Astrocyte (in vitro differentiated cells and primary cell): ENCODE measurements at regions not wholly inside any gene's neighbourhood (a gene's known extent, or its start where the extent isn't known, plus 50 kb on each side); places are given as distances from the start of the nearest gene placed in this dataset.

Experiments used
- DNase-seq: peaks from one replicate; pipeline ENCODE4 v3.0.0-alpha.2; 2010; ENCODE audit warnings: low read depth
- FAIRE-seq: peaks from 2 replicates; lab custom pipeline; 2011; peaks lifted over from hg19 to GRCh38; lab: Jason Lieb, UNC
- H2AFZ ChIP-seq: 2 replicates; pipeline ENCODE4 v1.6.0; 2012; ENCODE audit warnings: low read depth, low read length, inconsistent platforms
- H3K27ac ChIP-seq: 2 replicates; pipeline ENCODE4 v1.5.1; 2011; ENCODE audit warnings: low read depth, low read length, inconsistent platforms
- H3K27me3 ChIP-seq: 2 replicates; pipeline ENCODE4 v1.6.0; 2011; ENCODE audit warnings: low read length, inconsistent platforms; ENCODE audit not compliant: insufficient read depth
- H3K36me3 ChIP-seq: 2 replicates; pipeline ENCODE4 v1.5.1; 2011; ENCODE audit warnings: low read length, inconsistent platforms; ENCODE audit not compliant: insufficient read depth
- H3K4me1 ChIP-seq: 2 replicates; pipeline ENCODE4 v1.5.1; 2011; ENCODE audit warnings: low read length, inconsistent platforms; ENCODE audit not compliant: insufficient read depth
- H3K4me2 ChIP-seq: 2 replicates; pipeline ENCODE4 v1.6.0; 2012; ENCODE audit warnings: low read length, inconsistent platforms
- H3K4me3 ChIP-seq: 2 replicates; pipeline ENCODE4 v1.5.1; 2011; ENCODE audit warnings: low read depth, mild to moderate bottlenecking, low read length, inconsistent platforms; ENCODE audit not compliant: insufficient read depth
- H3K79me2 ChIP-seq: 2 replicates; pipeline ENCODE4 v1.6.0; 2012; ENCODE audit warnings: mild to moderate bottlenecking, low read length, inconsistent platforms; ENCODE audit not compliant: insufficient read depth
- H3K9ac ChIP-seq: 2 replicates; pipeline ENCODE4 v1.6.0; 2012; ENCODE audit warnings: mild to moderate bottlenecking, low read length, inconsistent platforms
- H3K9me3 ChIP-seq: 2 replicates; pipeline ENCODE4 v1.5.1; 2012; ENCODE audit warnings: low read depth, mild to moderate bottlenecking, low read length, inconsistent platforms; ENCODE audit not compliant: insufficient read depth
- H4K20me1 ChIP-seq: 2 replicates; pipeline ENCODE4 v1.6.0; 2012; ENCODE audit warnings: low read length, inconsistent platforms; ENCODE audit not compliant: insufficient read depth
- H3K27ac Mint-ChIP-seq: one replicate; pipeline ENCODE4 v1.8.0; 2021; ENCODE audit warnings: mild to moderate bottlenecking, mixed read lengths; ENCODE audit not compliant: unreplicated experiment
- H3K27me3 Mint-ChIP-seq: one replicate; pipeline ENCODE4 v1.8.0; 2021; ENCODE audit warnings: low read depth, mixed read lengths; ENCODE audit not compliant: unreplicated experiment
- H3K36me3 Mint-ChIP-seq: one replicate; pipeline ENCODE4 v1.8.0; 2021; ENCODE audit warnings: low read depth, mixed read lengths; ENCODE audit not compliant: unreplicated experiment
- H3K4me1 Mint-ChIP-seq: one replicate; pipeline ENCODE4 v1.8.0; 2021; ENCODE audit warnings: low read depth, mixed read lengths; ENCODE audit not compliant: unreplicated experiment
- H3K4me3 Mint-ChIP-seq: one replicate; pipeline ENCODE4 v1.8.0; 2021; ENCODE audit warnings: mild to moderate bottlenecking, moderate library complexity, mixed read lengths; ENCODE audit not compliant: unreplicated experiment
- H3K9me3 Mint-ChIP-seq: one replicate; pipeline ENCODE4 v1.8.0; 2021; ENCODE audit warnings: mild to moderate bottlenecking, mixed read lengths; ENCODE audit not compliant: unreplicated experiment
- EZH2 ChIP-seq: IDR thresholded peaks from 2 replicates; pipeline ENCODE4 v1.6.1; 2012; ENCODE audit warnings: mild to moderate bottlenecking, low read length, inconsistent platforms; ENCODE audit not compliant: insufficient read depth
- TF ChIP-seq, protein P1 (sequence below): IDR thresholded peaks from 2 replicates; pipeline ENCODE4 v1.5.1; 2011; ENCODE audit warnings: low read depth, mild to moderate bottlenecking, inconsistent platforms, low read length, moderate library complexity; ENCODE audit not compliant: insufficient read depth

DNA sequence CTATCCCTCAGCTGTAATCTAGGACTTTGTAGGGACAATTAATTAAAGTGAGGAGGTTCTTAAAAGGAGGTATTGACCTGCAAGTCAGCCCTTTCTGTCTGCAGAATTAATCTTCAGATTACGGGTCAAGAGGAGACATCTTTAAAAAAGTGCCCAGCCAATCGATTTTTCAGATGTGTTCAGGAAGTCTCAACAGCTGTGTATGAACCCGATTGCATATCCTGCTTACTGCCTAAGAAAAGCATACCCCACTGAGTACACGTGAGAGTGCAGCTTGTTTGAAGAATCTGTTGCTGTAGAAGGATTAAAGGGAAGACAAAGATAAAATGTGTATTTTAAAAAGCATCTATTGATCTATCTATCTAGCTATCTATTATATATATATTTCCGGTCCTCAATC is 1194.5 kb downstream of the UQCRFS1 start:
- no peak for FAIRE-seq
- Histone ChIP-seq H3K9me3 (no peaks in the 10 kb centered on the region), H3K27me3 (no peaks in the 10 kb centered on the region), H2AFZ (no peak overlapping the region), H3K36me3 (no peaks in the 10 kb centered on the region), H3K4me3 (no peak overlapping the region), H3K4me1 (peaks cover 4% of the 10 kb centered on the region), H4K20me1 (no peaks in the 10 kb centered on the region), H3K79me2 (no peaks in the 10 kb centered on the region), H3K27ac (no peak overlapping the region), H3K9ac (no peak overlapping the region), H3K4me2 (no peak overlapping the region)
- H3K36me3 Mint-ChIP-seq, result no peaks in the 10 kb centered on the region
- H3K4me3 Mint-ChIP-seq, result no peak overlapping the region
- peaks cover 11% of the 10 kb centered on the region for H3K4me1 Mint-ChIP-seq
- no peaks in the 10 kb centered on the region for H3K9me3 Mint-ChIP-seq
- peaks cover 31% of the 10 kb centered on the region for H3K27me3 Mint-ChIP-seq
- TF ChIP-seq, protein P1, sequence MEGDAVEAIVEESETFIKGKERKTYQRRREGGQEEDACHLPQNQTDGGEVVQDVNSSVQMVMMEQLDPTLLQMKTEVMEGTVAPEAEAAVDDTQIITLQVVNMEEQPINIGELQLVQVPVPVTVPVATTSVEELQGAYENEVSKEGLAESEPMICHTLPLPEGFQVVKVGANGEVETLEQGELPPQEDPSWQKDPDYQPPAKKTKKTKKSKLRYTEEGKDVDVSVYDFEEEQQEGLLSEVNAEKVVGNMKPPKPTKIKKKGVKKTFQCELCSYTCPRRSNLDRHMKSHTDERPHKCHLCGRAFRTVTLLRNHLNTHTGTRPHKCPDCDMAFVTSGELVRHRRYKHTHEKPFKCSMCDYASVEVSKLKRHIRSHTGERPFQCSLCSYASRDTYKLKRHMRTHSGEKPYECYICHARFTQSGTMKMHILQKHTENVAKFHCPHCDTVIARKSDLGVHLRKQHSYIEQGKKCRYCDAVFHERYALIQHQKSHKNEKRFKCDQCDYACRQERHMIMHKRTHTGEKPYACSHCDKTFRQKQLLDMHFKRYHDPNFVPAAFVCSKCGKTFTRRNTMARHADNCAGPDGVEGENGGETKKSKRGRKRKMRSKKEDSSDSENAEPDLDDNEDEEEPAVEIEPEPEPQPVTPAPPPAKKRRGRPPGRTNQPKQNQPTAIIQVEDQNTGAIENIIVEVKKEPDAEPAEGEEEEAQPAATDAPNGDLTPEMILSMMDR, result no peak
- TF ChIP-seq EZH2, result no peak
- no peak for DNase-seq
- no peak overlapping the region for H3K27ac Mint-ChIP-seq

DNA sequence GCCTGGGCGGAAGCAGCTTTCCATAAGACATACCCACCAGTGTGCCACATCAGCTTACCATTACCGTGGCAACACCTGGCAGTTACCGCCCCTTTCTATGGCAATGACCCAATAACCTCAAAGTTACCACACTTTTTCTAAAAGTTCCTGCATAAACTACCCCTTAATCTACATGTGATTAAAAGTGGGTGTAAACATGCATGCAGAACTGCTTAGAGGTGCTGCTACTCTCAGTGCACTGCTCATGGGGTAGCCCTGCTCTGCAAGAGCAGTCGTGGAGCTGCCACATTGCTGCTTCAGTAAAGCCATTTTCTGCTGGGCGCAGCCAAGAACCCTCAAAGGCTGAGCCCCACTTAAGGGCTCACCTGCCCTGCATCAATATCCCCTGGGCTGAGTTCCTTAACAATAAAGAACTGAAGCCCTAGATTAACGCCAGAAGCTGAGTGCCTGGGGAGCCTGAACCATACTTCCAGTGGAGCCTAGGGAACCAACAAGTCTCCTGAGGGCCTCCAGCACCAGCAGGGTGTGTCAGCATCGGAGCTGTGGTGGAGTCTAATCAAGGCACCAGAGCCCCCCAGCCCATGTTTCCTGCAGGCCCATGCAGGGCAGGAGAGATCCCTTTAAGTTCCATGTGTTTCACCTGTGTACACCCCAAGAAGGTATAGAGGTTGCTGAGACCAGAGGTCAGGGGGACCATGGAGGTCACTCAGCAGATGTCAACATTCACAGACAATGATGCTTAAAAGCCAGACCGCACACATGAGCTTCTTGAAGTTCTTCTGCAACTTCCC is 1198.1 kb downstream of the UQCRFS1 start:
- H3K4me1 ChIP-seq, result peaks cover 11% of the 10 kb centered on the region
- Mint-ChIP-seq H3K4me1 (peaks cover 10% of the 10 kb centered on the region), H3K4me3 (no peak overlapping the region), H3K9me3 (no peaks in the 10 kb centered on the region), H3K36me3 (no peaks in the 10 kb centered on the region), H3K27ac (no peak overlapping the region), H3K27me3 (peaks cover 29% of the 10 kb centered on the region)
- H3K9ac ChIP-seq, result no peak overlapping the region
- no peak overlapping the region for H3K27ac ChIP-seq
- FAIRE-seq (no peak), DNase-seq (no peak)
- H3K4me3 ChIP-seq, result no peak overlapping the region
- TF ChIP-seq, protein P1, result no peak
- TF ChIP-seq EZH2, result no peak
- H3K9me3 ChIP-seq, result peaks cover 2% of the 10 kb centered on the region
- no peak overlapping the region for H3K4me2 ChIP-seq
- no peaks in the 10 kb centered on the region for H3K27me3 ChIP-seq
- no peak overlapping the region for H2AFZ ChIP-seq
- no peaks in the 10 kb centered on the region for H4K20me1 ChIP-seq
- no peaks in the 10 kb centered on the region for H3K79me2 ChIP-seq
- H3K36me3 ChIP-seq, result no peaks in the 10 kb centered on the region

DNA sequence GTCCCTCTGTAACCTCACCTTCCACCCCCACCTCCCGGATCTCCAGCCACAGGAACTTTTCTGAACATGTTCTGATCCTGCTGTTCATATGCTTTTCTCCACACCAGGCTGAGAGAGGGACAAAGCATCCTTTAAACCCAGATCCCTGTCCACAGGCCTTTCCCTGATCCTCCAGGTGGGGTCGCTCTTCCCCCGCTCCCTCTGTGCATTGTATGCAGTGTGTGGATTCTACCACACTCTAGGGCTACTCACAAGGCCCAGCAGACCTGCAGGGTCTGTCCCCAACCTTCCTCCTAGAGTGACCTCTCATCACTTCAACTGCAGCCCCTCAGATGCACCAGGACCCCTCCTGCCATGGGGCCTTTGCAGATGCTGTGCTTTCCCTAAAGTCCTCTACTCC is 1200.6 kb downstream of the UQCRFS1 start:
- Histone ChIP-seq H4K20me1 (no peaks in the 10 kb centered on the region), H3K4me2 (no peak overlapping the region), H3K36me3 (no peaks in the 10 kb centered on the region), H3K4me3 (no peak overlapping the region), H3K4me1 (peaks cover 20% of the 10 kb centered on the region), H3K9me3 (peaks cover 2% of the 10 kb centered on the region), H3K27ac (no peak overlapping the region), H3K79me2 (no peaks in the 10 kb centered on the region), H3K27me3 (no peaks in the 10 kb centered on the region), H2AFZ (no peak overlapping the region), H3K9ac (no peak overlapping the region)
- no peak overlapping the region for H3K4me3 Mint-ChIP-seq
- no peaks in the 10 kb centered on the region for H3K36me3 Mint-ChIP-seq
- no peak overlapping the region for H3K27ac Mint-ChIP-seq
- DNase-seq (no peak), FAIRE-seq (no peak)
- peaks cover 15% of the 10 kb centered on the region for H3K27me3 Mint-ChIP-seq
- TF ChIP-seq, protein P1, result no peak
- no peak for TF ChIP-seq EZH2
- H3K4me1 Mint-ChIP-seq, result peaks cover 25% of the 10 kb centered on the region
- H3K9me3 Mint-ChIP-seq, result no peaks in the 10 kb centered on the region
